SK-N-MC (cell line): ENCODE measurements at regions not wholly inside any gene's neighbourhood (a gene's known extent, or its start where the extent isn't known, plus 50 kb on each side); places are given as distances from the start of the nearest gene placed in this dataset.

Experiments used
- DNase-seq: peaks from one replicate; pipeline ENCODE4 v3.0.0-alpha.2; 2011; ENCODE audit warnings: low read depth, low spot score
- H3K27ac ChIP-seq: fragments of 200-600 bp; sonication (generic); 2 replicates; pipeline ENCODE4 v1.5.1; 2016; ENCODE audit warnings: mixed run types
- H3K36me3 ChIP-seq: fragments of 200-600 bp; sonication (generic); 2 replicates; pipeline ENCODE4 v1.6.1; 2017; ENCODE audit warnings: antibody characterized with exemption, low read length, mixed read lengths; ENCODE audit not compliant: insufficient read depth
- H3K4me3 ChIP-seq: fragments of 200-600 bp; sonication (generic); 2 replicates; pipeline ENCODE4 v1.5.1; 2016
- H3K9ac ChIP-seq: fragments of 200-600 bp; sonication (generic); 2 replicates; pipeline ENCODE4 v1.8.0; 2017; ENCODE audit warnings: mixed run types, mixed read lengths; ENCODE audit not compliant: insufficient read length
- H3K9me3 ChIP-seq: fragments of 200-600 bp; sonication (generic); 2 replicates; pipeline ENCODE4 v1.6.1; 2017; ENCODE audit warnings: low read depth, mild to moderate bottlenecking, antibody characterized with exemption, low read length, moderate library complexity, mixed read lengths
- EZH2 ChIP-seq: fragments of 200-600 bp; sonication (generic); IDR thresholded peaks from one replicate; pipeline ENCODE4 v1.6.1; 2017; ENCODE audit warnings: antibody characterized with exemption
- FOXP2 ChIP-seq: optimal IDR thresholded peaks from 2 replicates; pipeline ENCODE3; 2011; ENCODE audit warnings: mild to moderate bottlenecking, moderate library complexity; ENCODE audit not compliant: insufficient read depth; ENCODE audit errors: extremely low read length, control extremely low read depth
- POLR2AphosphoS5 ChIP-seq: IDR thresholded peaks from 2 replicates; pipeline ENCODE4 v1.6.1; 2012; ENCODE audit warnings: mild to moderate bottlenecking, low read depth, low read length, borderline replicate concordance

- Histone ChIP-seq H3K27ac (no peak overlapping the region), H3K9me3 (no peaks in the 10 kb centered on the region), H3K9ac (no peak overlapping the region), H3K4me3 (no peak overlapping the region), H3K36me3 (no peaks in the 10 kb centered on the region)
- TF ChIP-seq FOXP2 (no peak), EZH2 (no peak), POLR2AphosphoS5 (no peak)
- no peak for DNase-seq
These were observed 228.5 kb downstream of the ICE1 start for GRCh38 chr5:5650949-5651348.

DNA sequence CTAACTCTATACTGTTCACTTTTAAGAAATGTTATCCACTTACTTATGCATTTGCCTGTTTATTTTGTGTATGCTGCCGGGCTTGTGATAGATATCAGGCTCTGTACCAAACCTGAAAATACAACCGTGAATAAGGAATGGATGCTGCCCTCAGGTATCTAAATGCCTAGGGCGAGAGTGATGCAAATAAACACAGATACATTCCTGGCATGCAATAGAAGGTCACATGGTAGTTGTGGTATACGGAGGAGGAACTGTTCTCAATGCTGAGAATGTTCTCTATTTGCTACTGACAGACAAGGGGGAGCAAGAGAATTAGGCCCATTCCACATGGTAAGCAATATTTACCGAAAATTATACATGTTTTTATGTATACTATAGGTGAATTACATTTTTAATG is 227.8 kb downstream of the ICE1 start:
- no peak for TF ChIP-seq POLR2AphosphoS5
- no peak for TF ChIP-seq EZH2
- no peak for TF ChIP-seq FOXP2
- H3K27ac ChIP-seq, result no peak overlapping the region
- no peaks in the 10 kb centered on the region for H3K9me3 ChIP-seq
- H3K4me3 ChIP-seq, result no peak overlapping the region
- no peak for DNase-seq
- no peaks in the 10 kb centered on the region for H3K36me3 ChIP-seq
- no peak overlapping the region for H3K9ac ChIP-seq

DNA sequence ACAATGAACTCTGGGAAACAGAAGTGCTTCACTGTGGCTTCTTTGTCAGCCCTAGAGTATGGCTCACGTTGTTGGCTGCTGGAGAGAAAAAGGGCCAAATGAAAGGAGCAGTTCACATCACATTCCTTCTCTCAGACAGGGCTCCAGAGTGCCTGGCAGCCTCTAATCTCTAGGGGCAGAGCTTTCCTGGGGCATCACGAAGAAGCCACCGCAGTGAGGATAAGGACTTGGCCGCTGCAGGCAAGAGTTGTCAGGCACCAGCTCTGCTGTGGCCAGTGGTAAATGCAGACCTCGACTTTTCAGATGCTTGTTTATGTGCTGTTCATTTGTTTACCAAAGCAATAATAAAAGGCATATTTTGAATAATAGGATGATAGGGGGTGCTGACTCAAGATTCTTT is 227.2 kb downstream of the ICE1 start:
- no peak for DNase-seq
- no peaks in the 10 kb centered on the region for H3K36me3 ChIP-seq
- no peak overlapping the region for H3K27ac ChIP-seq
- H3K9me3 ChIP-seq, result no peaks in the 10 kb centered on the region
- H3K9ac ChIP-seq, result no peak overlapping the region
- TF ChIP-seq EZH2 (no peak), FOXP2 (no peak), POLR2AphosphoS5 (no peak)
- H3K4me3 ChIP-seq, result no peak overlapping the region

DNA sequence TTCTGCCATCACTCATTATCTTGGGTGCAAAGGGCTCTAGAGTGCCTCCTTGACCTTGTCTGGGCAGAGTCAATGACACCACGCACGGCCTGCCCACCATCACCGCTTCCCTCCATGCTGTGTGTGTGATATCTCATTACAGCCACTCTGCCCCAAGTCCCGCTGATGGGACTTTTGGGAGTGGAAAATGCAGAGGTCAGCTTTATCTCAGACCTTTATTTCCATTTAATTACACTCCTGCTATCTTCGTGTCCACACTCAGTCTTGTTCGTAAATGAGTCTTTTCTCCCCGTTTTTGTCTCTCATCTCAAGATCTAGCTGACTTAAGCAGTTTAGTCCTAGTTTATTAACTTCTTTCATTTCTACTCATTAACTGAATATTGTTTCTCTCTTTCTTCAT is 226.2 kb downstream of the ICE1 start:
- no peak overlapping the region for H3K9ac ChIP-seq
- H3K4me3 ChIP-seq, result no peak overlapping the region
- no peak for DNase-seq
- TF ChIP-seq FOXP2, result no peak
- TF ChIP-seq EZH2, result no peak
- no peak for TF ChIP-seq POLR2AphosphoS5
- no peaks in the 10 kb centered on the region for H3K36me3 ChIP-seq
- no peaks in the 10 kb centered on the region for H3K9me3 ChIP-seq
- no peak overlapping the region for H3K27ac ChIP-seq

- H3K27ac ChIP-seq, result no peak overlapping the region
These were observed 223.4 kb downstream of the ICE1 start for GRCh38 chr5:5645891-5646290.

DNA sequence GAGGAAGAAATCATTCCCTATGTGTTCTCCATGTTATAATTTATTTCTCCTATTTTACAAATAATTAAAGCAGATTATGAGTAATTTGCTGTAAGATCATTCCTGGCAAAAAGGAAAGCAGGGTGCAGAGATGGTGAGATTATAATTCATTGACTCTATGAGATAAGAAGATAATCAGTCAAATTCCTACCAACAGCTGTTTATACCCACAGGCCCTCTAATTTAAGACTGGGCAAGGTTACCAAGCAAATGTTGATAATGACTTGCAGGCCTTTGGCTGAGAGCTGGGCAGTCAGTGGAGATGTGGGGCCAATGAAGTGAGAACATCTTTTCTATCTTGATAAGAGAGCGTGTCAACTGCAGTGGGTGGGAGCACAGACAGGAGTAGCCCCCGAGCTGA is 222.7 kb downstream of the ICE1 start:
- H3K27ac ChIP-seq, result no peak overlapping the region
- H3K4me3 ChIP-seq, result no peak overlapping the region
- H3K9me3 ChIP-seq, result no peaks in the 10 kb centered on the region
- no peak overlapping the region for H3K9ac ChIP-seq
- TF ChIP-seq FOXP2 (no peak), POLR2AphosphoS5 (no peak), EZH2 (no peak)
- DNase-seq, result no peak
- no peaks in the 10 kb centered on the region for H3K36me3 ChIP-seq

More at GRCh38 chr5:5645891-5646290, 223.4 kb downstream of the ICE1 start:
- no peak overlapping the region for H3K9ac ChIP-seq
- no peak for DNase-seq
- H3K4me3 ChIP-seq, result no peak overlapping the region
- H3K36me3 ChIP-seq, result no peaks in the 10 kb centered on the region
- H3K9me3 ChIP-seq, result no peaks in the 10 kb centered on the region
- no peak for TF ChIP-seq FOXP2
- no peak for TF ChIP-seq POLR2AphosphoS5
- no peak for TF ChIP-seq EZH2

GRCh38 chr5:5644249-5644648 is 221.8 kb downstream of the ICE1 start:
- DNase-seq, result no peak
- Histone ChIP-seq H3K9ac (no peak overlapping the region), H3K27ac (no peak overlapping the region), H3K36me3 (no peaks in the 10 kb centered on the region), H3K4me3 (no peak overlapping the region), H3K9me3 (no peaks in the 10 kb centered on the region)
- TF ChIP-seq FOXP2 (no peak), POLR2AphosphoS5 (no peak), EZH2 (no peak)

DNA sequence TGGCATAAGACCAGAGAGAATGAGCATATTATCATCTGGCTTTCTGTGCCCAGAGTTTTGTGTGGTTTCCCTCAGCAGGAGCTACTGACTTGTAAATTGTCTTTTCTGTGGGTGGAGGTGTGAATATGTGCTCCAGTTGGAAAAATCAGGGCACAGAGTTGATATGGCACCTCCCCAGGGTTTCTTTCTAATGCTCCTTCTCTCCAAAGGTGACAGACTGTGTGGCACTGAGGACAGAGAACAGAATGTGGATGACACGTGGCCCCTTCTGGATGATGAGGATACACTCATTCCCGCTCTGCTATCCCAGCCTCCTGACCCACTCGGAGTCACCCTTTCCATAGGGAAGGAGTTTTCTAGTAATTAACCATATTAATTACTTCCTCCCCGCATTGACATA is 221.0 kb downstream of the ICE1 start:
- no peak overlapping the region for H3K27ac ChIP-seq
- DNase-seq, result no peak
- no peak for TF ChIP-seq EZH2
- TF ChIP-seq FOXP2, result no peak
- TF ChIP-seq POLR2AphosphoS5, result no peak
- H3K36me3 ChIP-seq, result no peaks in the 10 kb centered on the region
- H3K4me3 ChIP-seq, result no peak overlapping the region
- no peaks in the 10 kb centered on the region for H3K9me3 ChIP-seq
- no peak overlapping the region for H3K9ac ChIP-seq

DNA sequence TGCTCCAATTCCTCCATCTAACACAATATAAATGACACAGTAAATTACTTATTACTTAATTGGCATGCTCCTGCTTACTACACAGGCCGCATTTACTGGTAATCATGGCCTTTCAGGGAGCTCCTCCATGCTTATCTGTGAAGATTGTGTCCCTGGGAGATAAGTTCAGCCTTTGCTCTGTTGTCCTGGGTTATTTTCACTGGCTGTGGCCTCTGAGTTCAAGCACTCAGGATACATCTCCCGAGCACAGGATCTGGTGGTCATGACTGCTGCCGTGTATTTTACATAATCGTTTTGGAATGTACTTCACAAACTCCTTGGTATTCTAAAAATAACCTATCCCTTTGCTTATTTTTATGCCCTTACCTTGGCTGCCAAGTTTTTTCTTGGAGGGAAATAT is 215.7 kb downstream of the ICE1 start:
- H3K4me3 ChIP-seq, result no peak overlapping the region
- no peaks in the 10 kb centered on the region for H3K9me3 ChIP-seq
- H3K27ac ChIP-seq, result no peak overlapping the region
- H3K9ac ChIP-seq, result no peak overlapping the region
- TF ChIP-seq POLR2AphosphoS5 (no peak), FOXP2 (no peak), EZH2 (no peak)
- no peaks in the 10 kb centered on the region for H3K36me3 ChIP-seq
- no peak for DNase-seq
